WTC11 (cell line): ENCODE measurements at regions not wholly inside any gene's neighbourhood (a gene's known extent, or its start where the extent isn't known, plus 50 kb on each side); places are given as distances from the start of the nearest gene placed in this dataset.
A peak's percentile ranks its signal among the peaks of the same experiment; 100 is the strongest.

Experiments
- ATAC-seq: fragments of 200-7000 bp; cut with Tn5 transposase; 2 replicates; pipeline ENCODE4 v1.10.0; 2021; ENCODE audit warnings: mild to moderate bottlenecking, moderate library complexity
- CTCF ChIA-PET: fragments of 300-600 bp; sonication (Branson Sonifier 250); formaldehyde crosslinking; loops from one replicate; lab custom pipeline; 2021; ENCODE audit warnings: antibody characterized with exemption; lab: Charles Lee
- POLR2A ChIA-PET: fragments of 350-600 bp; sonication (Branson Sonifier 250); formaldehyde crosslinking; loops from one replicate; lab custom pipeline; 2021; ENCODE audit warnings: antibody characterized with exemption; lab: Charles Lee
- DNase-seq: peaks from one replicate; pipeline ENCODE4 v3.0.0; 2021; ENCODE audit warnings: low spot score
- H3K27ac Mint-ChIP-seq: 2 replicates; pipeline ENCODE4 v1.8.0; 2021; ENCODE audit warnings: mixed read lengths
- H3K27me3 Mint-ChIP-seq: 2 replicates; pipeline ENCODE4 v1.8.0; 2021; ENCODE audit warnings: low read depth, mild to moderate bottlenecking, moderate library complexity, mixed read lengths
- H3K36me3 Mint-ChIP-seq: 2 replicates; pipeline ENCODE4 v1.8.0; 2021; ENCODE audit warnings: mixed read lengths
- H3K4me1 Mint-ChIP-seq: 2 replicates; pipeline ENCODE4 v1.8.0; 2022; ENCODE audit warnings: mixed read lengths
- H3K4me3 Mint-ChIP-seq: 2 replicates; pipeline ENCODE4 v1.8.0; 2021; ENCODE audit warnings: mild to moderate bottlenecking, moderate library complexity, mixed read lengths
- H3K9me3 Mint-ChIP-seq: 2 replicates; pipeline ENCODE4 v1.8.0; 2021; ENCODE audit warnings: mixed read lengths
- ATF6 ChIP-seq: sonication (generic); formaldehyde crosslinking; IDR thresholded peaks from 2 replicates; pipeline ENCODE4 v1.8.1; 2023; ENCODE audit warnings: mild to moderate bottlenecking, missing genetic modification reagents
- CREM ChIP-seq: sonication (generic); formaldehyde crosslinking; IDR thresholded peaks from 2 replicates; pipeline ENCODE4 v1.8.1; 2022; ENCODE audit warnings: mild to moderate bottlenecking, missing genetic modification reagents, moderate library complexity
- CTCF ChIP-seq: fragments of 200-600 bp; IDR thresholded peaks from 2 replicates; pipeline ENCODE4 v1.8.0; 2022; ENCODE audit warnings: antibody characterized with exemption
- E2F4 ChIP-seq: sonication (generic); formaldehyde crosslinking; IDR thresholded peaks from 2 replicates; pipeline ENCODE4 v1.8.1; 2022; ENCODE audit warnings: low read depth, mild to moderate bottlenecking, moderate library complexity, missing genetic modification reagents, borderline replicate concordance
- ELF4 ChIP-seq: sonication (generic); formaldehyde crosslinking; IDR thresholded peaks from 2 replicates; pipeline ENCODE4 v1.8.1; 2022; ENCODE audit warnings: low read depth, mild to moderate bottlenecking, moderate library complexity, missing genetic modification reagents
- HMGXB4 ChIP-seq: sonication (generic); formaldehyde crosslinking; IDR thresholded peaks from 2 replicates; pipeline ENCODE4 v1.8.1; 2023; ENCODE audit warnings: mild to moderate bottlenecking, moderate library complexity, missing genetic modification reagents
- JUN ChIP-seq: sonication (generic); formaldehyde crosslinking; IDR thresholded peaks from 2 replicates; pipeline ENCODE4 v1.8.0; 2023; ENCODE audit warnings: mild to moderate bottlenecking, missing genetic modification reagents
- NR1H2 ChIP-seq: sonication (generic); formaldehyde crosslinking; IDR thresholded peaks from 2 replicates; pipeline ENCODE4 v1.9.0; 2021; ENCODE audit warnings: mild to moderate bottlenecking, moderate library complexity, missing genetic modification reagents
- NR3C1 ChIP-seq: sonication (generic); formaldehyde crosslinking; conservative IDR thresholded peaks from 2 replicates; pipeline ENCODE4 v1.8.1; 2023; ENCODE audit warnings: low read depth, mild to moderate bottlenecking, missing genetic modification reagents
- SMAD3 ChIP-seq: sonication (generic); formaldehyde crosslinking; IDR thresholded peaks from 2 replicates; pipeline ENCODE4 v1.8.0; 2022; ENCODE audit warnings: missing genetic modification reagents, mild to moderate bottlenecking, borderline replicate concordance
- SMAD4 ChIP-seq: sonication (generic); formaldehyde crosslinking; IDR thresholded peaks from 2 replicates; pipeline ENCODE4 v1.8.0; 2022; ENCODE audit warnings: mild to moderate bottlenecking, missing genetic modification reagents
- SP1 ChIP-seq: sonication (generic); formaldehyde crosslinking; conservative IDR thresholded peaks from 2 replicates; pipeline ENCODE4 v1.8.1; 2022; ENCODE audit warnings: missing genetic modification reagents
- TEAD1 ChIP-seq: sonication (generic); formaldehyde crosslinking; IDR thresholded peaks from 2 replicates; pipeline ENCODE4 v1.8.0; 2022; ENCODE audit warnings: mild to moderate bottlenecking, missing genetic modification reagents
- TP53 ChIP-seq: sonication (generic); formaldehyde crosslinking; IDR thresholded peaks from 2 replicates; pipeline ENCODE4 v1.8.1; 2023; ENCODE audit warnings: mild to moderate bottlenecking, missing genetic modification reagents
- ZMAT4 ChIP-seq: fragments of 250-450 bp; sonication (Bioruptor Pico); IDR thresholded peaks from 2 replicates; pipeline ENCODE4 v1.9.0; 2021; ENCODE audit warnings: mild to moderate bottlenecking
- ZNF138 ChIP-seq: sonication (generic); formaldehyde crosslinking; conservative IDR thresholded peaks from 2 replicates; pipeline ENCODE4 v1.8.1; 2022; ENCODE audit warnings: mild to moderate bottlenecking, moderate library complexity, missing genetic modification reagents
- ZSCAN18 ChIP-seq: fragments of 250-450 bp; sonication (Bioruptor Pico); IDR thresholded peaks from 2 replicates; pipeline ENCODE4 v2.1.2; 2022; ENCODE audit warnings: mild to moderate bottlenecking, moderate library complexity

GRCh38 chr4:112808001-112808400, 171.1 kb downstream of the LARP7 start:
- ChIA-PET POLR2A (no interaction called here), CTCF (interaction anchor here (0.7 kb wide), 1 partner anchor 43 kb away, joined by 3 read pairs; no protein-coding TSS in a partner anchor)
- no peaks in the 10 kb centered on the region for H3K27me3 Mint-ChIP-seq
- TF ChIP-seq E2F4 (CRISPR knock-in tag), result no peak
- TF ChIP-seq ZMAT4 (CRISPR knock-in tag), result no peak
- TF ChIP-seq CREM (CRISPR knock-in tag), result no peak
- TF ChIP-seq ZNF138, result no peak
- no peak for TF ChIP-seq NR1H2 (CRISPR knock-in tag)
- no peak for TF ChIP-seq ELF4 (CRISPR knock-in tag)
- ATAC-seq (no peak), DNase-seq (no peak)
- H3K4me1 Mint-ChIP-seq, result no peaks in the 10 kb centered on the region
- peak overlapping the region; percentile 0; the same call in 1 of the 2 replicates for H3K27ac Mint-ChIP-seq
- no peak overlapping the region for H3K4me3 Mint-ChIP-seq
- H3K9me3 Mint-ChIP-seq, result no peaks in the 10 kb centered on the region
- peaks cover 9% of the 10 kb centered on the region for H3K36me3 Mint-ChIP-seq

- Mint-ChIP-seq H3K4me3 (no peak overlapping the region), H3K27ac (no peak overlapping the region), H3K9me3 (peaks cover 8% of the 10 kb centered on the region), H3K27me3 (no peaks in the 10 kb centered on the region), H3K36me3 (peaks cover 16% of the 10 kb centered on the region), H3K4me1 (peaks cover 15% of the 10 kb centered on the region)
- CTCF ChIA-PET, result interaction anchor here (1.1 kb wide), 1 partner anchor 48 kb away, joined by 3 read pairs; no protein-coding TSS in a partner anchor
- TF ChIP-seq CTCF (no peak), SMAD3 (no peak), HMGXB4 (CRISPR knock-in tag) (no peak), NR1H2 (CRISPR knock-in tag) (no peak), SMAD4 (CRISPR knock-in tag) (no peak), SP1 (CRISPR knock-in tag) (no peak), NR3C1 (CRISPR knock-in tag) (no peak), E2F4 (CRISPR knock-in tag) (no peak), TP53 (CRISPR knock-in tag) (no peak), JUN (CRISPR knock-in tag) (no peak), ATF6 (no peak), ZSCAN18 (CRISPR knock-in tag) (no peak), TEAD1 (no peak)
- POLR2A ChIA-PET, result no interaction called here
- no peak for ATAC-seq
- no peak for DNase-seq
Observed at GRCh38 chr4:112813790-112814189, 176.8 kb downstream of the LARP7 start.
